Suprapubic skin (tissue), 4 donors: ENCODE measurements at regions not wholly inside any gene's neighbourhood (a gene's known extent, or its start where the extent isn't known, plus 50 kb on each side); places are given as distances from the start of the nearest gene placed in this dataset.

Source experiments
- DNase-seq, 2 donors: peaks; one replicate each; pipeline ENCODE4 v3.0.0-alpha.2; 2019; ENCODE audit warnings: low spot score in 2 of 2
- H3K27ac ChIP-seq: fragments of 200-600 bp; sonication (generic); one replicate; pipeline ENCODE4 v1.5.1; 2019
- H3K27me3 ChIP-seq: fragments of 200-600 bp; sonication (generic); one replicate; pipeline ENCODE4 v1.5.1; 2019
- H3K36me3 ChIP-seq: fragments of 200-600 bp; sonication (generic); one replicate; pipeline ENCODE4 v1.5.1; 2019
- H3K4me1 ChIP-seq: fragments of 200-600 bp; sonication (generic); one replicate; pipeline ENCODE4 v1.5.1; 2019
- H3K4me3 ChIP-seq: fragments of 200-600 bp; sonication (generic); one replicate; pipeline ENCODE4 v1.5.1; 2019; ENCODE audit warnings: mild to moderate bottlenecking
- H3K9me3 ChIP-seq: fragments of 200-600 bp; sonication (generic); one replicate; pipeline ENCODE4 v1.5.1; 2019
- CTCF ChIP-seq, 2 donors: fragments of 200-600 bp in 1 of 2; fragments of 450-650 bp in 1 of 2; sonication (generic) in 1 of 2; IDR thresholded peaks; one replicate each; pipeline ENCODE4 v1.5.1; 2016 to 2019; ENCODE audit warnings: antibody characterized with exemption in 2 of 2, mild to moderate bottlenecking in 1 of 2, moderate library complexity in 1 of 2
- EP300 ChIP-seq: sonication (generic); formaldehyde crosslinking; IDR thresholded peaks from one replicate; pipeline ENCODE4 v1.6.1; 2017; ENCODE audit warnings: antibody characterized with exemption
- POLR2A ChIP-seq, 2 donors: fragments of 450-650 bp; IDR thresholded peaks; one replicate each; pipeline ENCODE4 v1.6.1; 2017; ENCODE audit warnings: antibody characterized with exemption in 2 of 2, mild to moderate bottlenecking in 2 of 2, moderate library complexity in 2 of 2
- POLR2AphosphoS5 ChIP-seq, 3 donors: sonication (generic); formaldehyde crosslinking; IDR thresholded peaks; one replicate each; pipeline ENCODE4 v1.6.1; 2017; ENCODE audit warnings: antibody characterized with exemption in 3 of 3
- WGBS: methylation state at CpG from one replicate; pipeline ENCODE4 v1.1.5; 2018; 5-methylcytosine and 5-hydroxymethylcytosine counted together

DNA sequence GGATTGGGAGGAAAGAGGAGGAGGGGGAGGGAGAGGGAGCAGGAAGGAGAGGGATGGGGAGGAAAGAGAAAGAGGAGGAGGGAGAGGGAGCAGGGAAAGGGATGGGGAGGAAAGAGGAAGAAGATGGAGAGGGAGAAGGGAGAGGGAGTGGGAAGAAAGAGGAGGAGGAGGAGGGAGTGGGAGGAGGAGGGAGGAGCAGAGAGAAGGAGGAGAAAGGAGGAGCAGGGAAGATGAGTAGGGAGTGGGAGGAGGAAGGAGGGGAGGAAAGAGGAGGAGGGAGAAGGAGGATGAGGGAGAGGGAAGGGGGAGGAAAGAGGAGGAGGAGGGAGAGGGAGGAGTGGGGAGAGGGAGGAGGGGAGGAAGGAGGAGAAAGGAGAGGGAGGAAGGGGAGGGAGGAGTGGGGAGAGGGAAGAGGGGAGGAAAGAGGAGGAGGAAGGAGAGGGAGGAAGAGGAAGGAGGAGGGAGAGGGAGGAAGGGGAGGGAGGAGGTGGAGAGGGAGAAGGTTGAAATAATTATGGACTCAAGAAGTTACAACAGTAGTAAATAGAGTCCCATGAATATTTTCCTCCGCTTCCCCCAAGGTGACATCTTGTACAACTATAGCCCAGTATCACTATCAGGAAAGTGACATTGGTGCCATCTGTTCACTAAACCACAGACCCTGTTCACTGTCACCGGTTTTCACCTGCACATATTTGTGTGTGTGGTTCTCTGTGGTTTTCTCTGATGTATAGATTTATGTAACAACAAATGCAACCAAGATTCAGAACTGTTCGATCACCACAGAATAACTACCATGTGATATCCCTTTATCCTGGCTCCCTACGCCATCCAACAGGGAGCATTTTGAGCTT lies 325.3 kb upstream of the EEF2KMT start:
- H3K27me3 ChIP-seq, result no peaks in the 10 kb centered on the region
- no peak for TF ChIP-seq CTCF (IDR thresholded peaks at IDR 0.05)
- no peaks in the 10 kb centered on the region for H3K4me1 ChIP-seq
- no peak overlapping the region for H3K4me3 ChIP-seq
- WGBS, result 81% methylated on average over 4 of the region's 4 CpGs
- H3K9me3 ChIP-seq, result no peaks in the 10 kb centered on the region
- no peak for DNase-seq
- no peak overlapping the region for H3K27ac ChIP-seq
- H3K36me3 ChIP-seq, result no peaks in the 10 kb centered on the region

- 48% methylated on average over 3 of the region's 3 CpGs for WGBS
- no peaks in the 10 kb centered on the region for H3K27me3 ChIP-seq
These were observed 324.5 kb upstream of the EEF2KMT start for GRCh38 chr16:5422047-5422446.

GRCh38 chr16:5416013-5416412 lies 318.4 kb upstream of the EEF2KMT start:
- 65% methylated on average over 5 of the region's 5 CpGs for WGBS
- Histone ChIP-seq H3K4me1 (no peaks in the 10 kb centered on the region), H3K9me3 (no peaks in the 10 kb centered on the region)

More at GRCh38 chr16:5422047-5422446, 324.5 kb upstream of the EEF2KMT start:
- no peaks in the 10 kb centered on the region for H3K36me3 ChIP-seq
- no peaks in the 10 kb centered on the region for H3K9me3 ChIP-seq
- no peak overlapping the region for H3K4me3 ChIP-seq
- H3K27ac ChIP-seq, result no peak overlapping the region
- DNase-seq, result no peak
- H3K4me1 ChIP-seq, result no peaks in the 10 kb centered on the region
- no peak for TF ChIP-seq EP300
- TF ChIP-seq POLR2AphosphoS5 (IDR thresholded peaks at IDR 0.05), result no peak
- TF ChIP-seq CTCF (IDR thresholded peaks at IDR 0.05), result no peak
- TF ChIP-seq POLR2A (IDR thresholded peaks at IDR 0.05), result no peak

DNA sequence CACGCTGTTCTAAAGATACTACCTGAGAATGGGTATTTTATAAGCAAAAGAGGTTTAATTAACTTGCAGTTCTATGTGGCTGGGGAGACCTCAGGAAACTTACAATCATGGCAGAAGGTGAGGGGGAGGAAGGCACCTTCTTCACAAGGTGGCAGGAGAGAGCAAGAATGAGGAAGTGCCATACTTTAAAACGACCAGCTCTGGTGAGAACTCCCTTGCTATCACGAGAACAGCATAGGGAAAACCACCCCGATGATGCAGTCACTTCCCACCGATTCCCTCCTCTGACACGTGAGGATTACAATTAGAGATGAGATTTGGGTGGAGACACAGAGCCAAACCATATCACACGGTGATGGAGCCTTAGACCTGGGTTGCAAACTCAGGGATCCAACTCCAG lies 317.5 kb upstream of the EEF2KMT start:
- 55% methylated on average over 7 of the region's 7 CpGs for WGBS
- H3K27ac ChIP-seq, result no peak overlapping the region
- no peaks in the 10 kb centered on the region for H3K27me3 ChIP-seq
- no peaks in the 10 kb centered on the region for H3K9me3 ChIP-seq
- DNase-seq, result peak in 1 of 2 donors; percentile 1
- H3K4me1 ChIP-seq, result no peaks in the 10 kb centered on the region
- no peaks in the 10 kb centered on the region for H3K36me3 ChIP-seq
- no peak overlapping the region for H3K4me3 ChIP-seq
- TF ChIP-seq CTCF (IDR thresholded peaks at IDR 0.05) (no peak), EP300 (no peak), POLR2AphosphoS5 (IDR thresholded peaks at IDR 0.05) (no peak), POLR2A (IDR thresholded peaks at IDR 0.05) (no peak)

More at GRCh38 chr16:5416013-5416412, 318.4 kb upstream of the EEF2KMT start:
- H3K27me3 ChIP-seq, result no peaks in the 10 kb centered on the region
- TF ChIP-seq POLR2AphosphoS5 (IDR thresholded peaks at IDR 0.05) (no peak), EP300 (no peak), POLR2A (IDR thresholded peaks at IDR 0.05) (no peak), CTCF (IDR thresholded peaks at IDR 0.05) (no peak)
- H3K36me3 ChIP-seq, result no peaks in the 10 kb centered on the region
- no peak overlapping the region for H3K27ac ChIP-seq
- H3K4me3 ChIP-seq, result no peak overlapping the region
- no peak for DNase-seq

DNA sequence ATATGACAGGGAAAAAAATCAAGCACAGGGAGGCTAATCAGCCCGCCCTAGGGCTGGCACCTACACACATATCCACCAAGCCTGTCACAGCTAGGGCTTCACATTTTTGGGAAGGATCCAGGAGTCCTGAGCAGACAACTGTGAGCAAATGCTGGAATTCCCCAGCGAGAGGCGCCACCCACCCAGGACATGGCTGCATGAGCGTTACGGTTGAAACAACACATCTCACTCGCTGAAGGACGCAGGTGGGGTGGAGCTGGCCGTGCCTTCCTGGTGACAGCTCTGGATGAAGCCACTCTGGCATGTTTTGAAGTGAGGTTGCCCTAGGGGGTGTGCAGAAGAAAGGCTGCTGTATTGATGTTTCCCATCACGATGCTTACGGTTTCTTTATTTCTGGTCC lies 315.1 kb upstream of the EEF2KMT start:
- Histone ChIP-seq H3K4me1 (no peaks in the 10 kb centered on the region), H3K4me3 (no peak overlapping the region), H3K36me3 (no peaks in the 10 kb centered on the region), H3K27ac (no peak overlapping the region), H3K27me3 (no peaks in the 10 kb centered on the region), H3K9me3 (no peaks in the 10 kb centered on the region)
- WGBS, result 22% methylated on average over 10 of the region's 10 CpGs
- TF ChIP-seq POLR2AphosphoS5 (IDR thresholded peaks at IDR 0.05) (no peak), POLR2A (IDR thresholded peaks at IDR 0.05) (no peak), CTCF (IDR thresholded peaks at IDR 0.05) (no peak), EP300 (no peak)
- DNase-seq, result peak in 1 of 2 donors; percentile 31
